ENCODE measurements at regions not wholly inside any gene's neighbourhood (a gene's known extent, or its start where the extent isn't known, plus 50 kb on each side); places are given as distances from the start of the nearest gene placed in this dataset.

DNA sequence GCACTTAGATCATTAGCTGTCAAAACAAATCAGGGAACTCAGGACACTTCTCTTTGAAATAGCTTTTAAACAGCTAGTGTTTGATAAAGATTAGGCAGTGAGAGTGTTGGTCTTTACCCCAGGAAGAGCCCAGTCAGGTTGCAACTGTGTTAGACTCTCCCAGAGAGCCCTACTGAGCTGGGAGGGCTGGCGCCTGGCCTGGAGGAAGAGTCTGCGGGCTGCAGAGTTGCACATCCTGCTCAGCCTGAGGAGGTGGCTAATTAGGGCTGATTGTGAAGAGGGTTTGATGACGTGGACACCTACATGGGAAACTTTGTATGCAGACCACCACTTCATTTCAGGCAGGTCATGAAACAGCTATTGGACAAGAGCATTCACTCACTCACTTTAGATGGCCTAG lies 112.0 kb downstream of the TMEM174 start:
- DNase-seq (ENCODE audit: low spot score), result no peak
- Histone ChIP-seq H3K27ac (no peak overlapping the region), H3K4me3 (no peak overlapping the region)
- TF ChIP-seq, protein P1, sequence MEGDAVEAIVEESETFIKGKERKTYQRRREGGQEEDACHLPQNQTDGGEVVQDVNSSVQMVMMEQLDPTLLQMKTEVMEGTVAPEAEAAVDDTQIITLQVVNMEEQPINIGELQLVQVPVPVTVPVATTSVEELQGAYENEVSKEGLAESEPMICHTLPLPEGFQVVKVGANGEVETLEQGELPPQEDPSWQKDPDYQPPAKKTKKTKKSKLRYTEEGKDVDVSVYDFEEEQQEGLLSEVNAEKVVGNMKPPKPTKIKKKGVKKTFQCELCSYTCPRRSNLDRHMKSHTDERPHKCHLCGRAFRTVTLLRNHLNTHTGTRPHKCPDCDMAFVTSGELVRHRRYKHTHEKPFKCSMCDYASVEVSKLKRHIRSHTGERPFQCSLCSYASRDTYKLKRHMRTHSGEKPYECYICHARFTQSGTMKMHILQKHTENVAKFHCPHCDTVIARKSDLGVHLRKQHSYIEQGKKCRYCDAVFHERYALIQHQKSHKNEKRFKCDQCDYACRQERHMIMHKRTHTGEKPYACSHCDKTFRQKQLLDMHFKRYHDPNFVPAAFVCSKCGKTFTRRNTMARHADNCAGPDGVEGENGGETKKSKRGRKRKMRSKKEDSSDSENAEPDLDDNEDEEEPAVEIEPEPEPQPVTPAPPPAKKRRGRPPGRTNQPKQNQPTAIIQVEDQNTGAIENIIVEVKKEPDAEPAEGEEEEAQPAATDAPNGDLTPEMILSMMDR (IDR thresholded peaks at IDR 0.05), result no peak

DNA sequence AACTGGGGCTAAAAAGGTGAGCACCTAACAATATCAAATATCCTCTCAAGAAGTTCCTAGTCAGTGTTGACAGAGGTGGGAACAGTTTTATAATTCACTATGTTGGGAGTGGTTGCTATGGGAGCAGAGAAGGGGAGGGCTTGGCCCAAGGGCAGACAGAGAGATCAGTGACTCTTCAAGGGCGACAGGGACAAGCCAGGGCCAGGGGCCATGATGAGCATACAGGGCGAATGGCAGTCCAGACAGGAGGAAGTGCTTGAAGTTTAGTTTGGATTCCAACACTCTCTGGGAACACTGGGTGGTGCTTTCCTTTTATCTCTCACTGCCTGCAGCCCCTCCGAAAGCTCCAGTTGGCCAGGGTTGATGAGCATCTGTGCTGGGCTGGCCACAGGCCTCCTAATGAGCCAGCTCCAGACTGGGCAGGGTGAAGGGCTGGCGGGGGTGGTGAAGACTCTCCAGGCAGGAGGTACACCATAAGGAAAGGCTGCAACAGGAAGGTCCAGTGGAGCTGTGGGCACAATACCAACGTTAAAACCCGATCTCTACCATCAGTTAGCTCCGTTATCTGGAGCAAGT lies 111.3 kb downstream of the TMEM174 start:
- TF ChIP-seq, protein P1 (IDR thresholded peaks at IDR 0.05), result no peak
- Histone ChIP-seq H3K4me3 (no peak overlapping the region), H3K27ac (no peak overlapping the region)
- no peak for DNase-seq (ENCODE audit: low spot score)

DNA sequence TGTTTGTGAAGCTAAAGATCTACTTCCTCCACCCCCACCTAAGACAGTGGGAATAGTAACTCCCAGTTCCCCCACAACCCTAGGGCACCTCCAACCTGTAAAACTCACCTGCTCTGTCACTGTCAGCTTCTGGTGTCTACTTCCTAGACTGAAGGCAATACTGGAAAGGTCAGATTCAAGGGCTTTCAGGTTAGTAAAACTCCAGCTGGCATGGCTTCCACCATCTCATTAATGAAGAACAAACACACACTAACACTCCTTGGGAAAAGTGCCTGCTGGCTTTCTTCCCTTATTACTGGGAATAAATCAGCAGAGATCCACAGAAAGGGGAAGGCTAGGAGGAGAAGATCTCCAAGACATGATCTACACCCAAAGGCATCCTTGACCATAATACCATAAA lies 109.9 kb downstream of the TMEM174 start:
- no peak for DNase-seq (ENCODE audit: low spot score)
- H3K27ac ChIP-seq, result no peak overlapping the region

DNA sequence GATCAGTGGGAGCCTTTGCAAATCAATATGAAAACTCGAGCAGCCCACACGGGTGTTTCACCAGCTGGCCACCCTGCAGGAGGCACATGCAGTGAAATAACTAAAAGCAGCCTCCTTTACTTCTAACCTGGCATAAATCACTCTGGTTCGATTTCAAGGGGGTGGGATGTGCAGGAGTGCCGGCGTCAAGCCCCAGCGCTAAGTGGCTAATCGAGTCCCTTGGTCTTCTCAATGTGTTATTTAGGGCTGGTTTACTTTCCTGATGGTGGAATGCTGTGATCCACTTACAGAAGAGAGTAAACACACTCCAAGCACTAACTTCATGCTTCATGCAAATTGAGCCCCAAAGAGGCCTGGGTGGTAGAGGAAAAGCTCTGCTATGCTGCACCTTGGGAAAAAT lies 109.4 kb downstream of the TMEM174 start:
- Histone ChIP-seq H3K4me3 (no peak overlapping the region), H3K27ac (no peak overlapping the region)
- no peak for DNase-seq (ENCODE audit: low spot score)
- TF ChIP-seq, protein P1 (IDR thresholded peaks at IDR 0.05), result no peak

More for the DNA sequence above, 109.9 kb downstream of the TMEM174 start:
- no peak overlapping the region for H3K4me3 ChIP-seq
- TF ChIP-seq, protein P1 (IDR thresholded peaks at IDR 0.05), result no peak

DNA sequence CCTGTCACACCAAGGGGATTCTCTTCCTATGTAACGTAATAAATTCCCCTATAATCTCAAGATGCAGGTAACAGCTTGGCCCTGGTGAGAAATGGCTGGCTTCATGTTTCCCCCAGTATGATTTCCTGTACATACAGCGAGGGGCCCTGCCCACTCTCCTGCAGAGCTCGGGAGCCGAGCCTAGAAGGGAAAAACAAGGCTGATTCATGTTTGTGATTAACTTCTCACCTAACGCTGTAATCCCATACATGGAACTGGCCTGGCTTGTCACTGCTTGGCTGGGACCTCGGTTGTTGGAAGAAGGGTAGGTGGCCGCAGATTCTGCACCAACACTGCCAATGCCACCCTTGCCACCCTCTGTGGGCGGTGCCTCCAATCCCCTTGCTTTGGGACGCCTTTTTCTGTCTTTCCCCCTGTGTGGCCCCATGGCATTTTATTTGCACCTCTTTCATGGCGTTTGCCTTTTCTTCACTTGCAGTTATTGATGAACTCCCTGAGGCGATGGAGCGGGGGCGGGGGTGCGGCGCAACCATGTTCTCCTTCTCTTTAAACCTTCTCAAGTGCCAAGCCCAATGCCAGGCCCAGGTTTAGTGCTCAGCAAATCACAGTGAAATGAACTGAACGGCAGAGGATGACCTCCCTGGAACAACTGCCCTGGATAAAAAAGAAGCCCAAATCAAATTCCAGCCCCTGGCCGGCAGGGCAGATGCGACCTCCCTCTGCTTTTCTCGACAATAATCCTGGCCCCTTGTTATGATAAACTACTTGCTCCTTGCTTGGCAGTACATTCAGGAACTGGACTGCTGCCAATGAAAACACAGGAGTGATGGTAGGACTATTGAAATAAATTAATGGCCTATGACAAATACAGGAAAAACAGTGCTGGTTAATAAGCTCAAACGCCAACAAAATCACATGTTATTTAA lies 108.1 kb downstream of the TMEM174 start:
- no peak overlapping the region for H3K4me3 ChIP-seq
- H3K27ac ChIP-seq, result peak overlapping the region; percentile 3 to 48
- DNase-seq (ENCODE audit: low spot score), result no peak
- TF ChIP-seq, protein P1 (IDR thresholded peaks at IDR 0.05), result no peak

DNA sequence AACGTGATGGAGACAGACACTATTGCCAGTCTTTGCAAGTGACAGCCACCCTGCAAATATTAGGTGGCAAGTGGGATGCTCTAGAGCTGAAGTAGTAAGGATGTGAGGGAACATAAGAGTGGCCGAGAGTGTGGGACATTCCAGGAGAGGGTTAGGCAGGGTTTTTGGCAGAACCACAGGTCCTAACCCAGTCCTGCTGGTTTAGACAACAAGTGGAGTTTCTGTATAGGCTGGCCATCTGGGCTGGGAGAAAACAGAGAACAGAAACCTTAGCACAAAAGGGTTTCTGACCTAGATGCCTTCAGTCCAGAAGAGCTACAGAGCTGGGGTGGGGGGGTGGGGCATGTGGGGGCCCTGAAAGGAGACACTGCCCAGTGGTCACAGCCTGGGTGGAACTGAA lies 107.4 kb downstream of the TMEM174 start:
- TF ChIP-seq, protein P1 (IDR thresholded peaks at IDR 0.05), result no peak
- DNase-seq (ENCODE audit: low spot score), result no peak
- no peak overlapping the region for H3K4me3 ChIP-seq
- peak overlapping the region; percentile 3 to 48 for H3K27ac ChIP-seq

Data from coronary artery (tissue), 2 donors.